ENCODE measurements at regions not wholly inside any gene's neighbourhood (a gene's known extent, or its start where the extent isn't known, plus 50 kb on each side); places are given as distances from the start of the nearest gene placed in this dataset.

DNA sequence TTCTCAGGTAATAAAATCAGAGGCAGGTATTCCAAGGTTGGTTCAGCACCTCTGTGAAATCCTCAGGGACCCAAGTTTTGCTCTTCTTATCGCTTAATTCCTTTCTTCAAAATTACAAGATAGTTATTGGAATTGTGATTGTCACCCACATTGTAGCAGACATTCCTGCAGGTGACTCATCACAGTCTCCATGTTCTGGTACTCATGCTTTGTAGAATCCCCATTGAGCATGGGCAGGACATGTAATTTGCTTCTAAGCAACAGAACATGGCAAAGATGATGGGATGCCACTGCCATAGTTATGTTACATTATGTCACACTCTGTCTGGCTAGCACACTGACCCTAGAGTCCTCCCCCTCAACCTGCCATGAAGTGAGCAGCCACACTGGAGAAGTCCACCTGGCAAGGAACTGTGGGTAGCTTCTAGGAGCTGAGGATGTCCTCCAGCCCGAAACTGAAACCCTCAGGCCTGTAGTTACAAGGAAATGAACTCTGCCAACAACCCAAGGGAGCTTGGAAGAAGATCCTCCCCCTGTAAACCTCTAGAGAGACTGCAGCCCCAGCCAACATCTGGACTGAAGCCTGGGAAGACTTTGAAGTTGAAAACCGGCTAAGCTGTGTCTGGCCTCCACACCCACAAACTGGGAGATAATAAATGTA lies 58.3 kb upstream of the GUCY1A1 start:
- FAIRE-seq (no peak), DNase-seq (ENCODE audit: low read depth in 1 of 2, low spot score in 2 of 2) (no peak)
- Histone ChIP-seq H2BK15ac (ENCODE audit: low read length) (no peak overlapping the region), H3K56ac (replicated peaks; ENCODE audit: insufficient read length, low read depth, low read length) (no peak overlapping the region), H3K23me2 (ENCODE audit: low read depth, low read length) (no peaks in the 10 kb centered on the region), H2AK5ac (ENCODE audit: low read depth, low read length) (no peak overlapping the region), H2BK12ac (ENCODE audit: low read depth, low read length) (no peak overlapping the region), H3K9me3 (ENCODE audit: insufficient read depth in 2 of 2, low read depth in 1 of 2, low read length in 1 of 2) (no peaks in the 10 kb centered on the region), H3K79me2 (ENCODE audit: control insufficient read depth in 1 of 2, insufficient read depth in 2 of 2, low read length in 2 of 2) (no peaks in the 10 kb centered on the region), H3K36me3 (ENCODE audit: control insufficient read depth in 2 of 4, insufficient read depth in 4 of 4, low read length in 3 of 4) (no peaks in the 10 kb centered on the region), H3K4me3 (ENCODE audit: extremely low read depth in 1 of 4, insufficient read depth in 2 of 4, low read depth in 3 of 4, low read length in 4 of 4) (no peak overlapping the region), H3K9ac (replicated peaks in 1 of 4; ENCODE audit: extremely low read depth in 1 of 4, low read depth in 3 of 4, low read length in 3 of 4) (no peak overlapping the region), H3K79me1 (ENCODE audit: low read depth, low read length) (no peaks in the 10 kb centered on the region), H4K5ac (ENCODE audit: insufficient read length, low read depth, low read length) (no peak overlapping the region), H2BK20ac (ENCODE audit: low read length) (no peak overlapping the region), H2BK5ac (ENCODE audit: low read depth, low read length) (no peak overlapping the region), H4K91ac (replicated peaks; ENCODE audit: insufficient read length, low read length) (no peak overlapping the region), H3K27me3 (replicated peaks in 1 of 4; ENCODE audit: control insufficient read depth in 3 of 4, extremely low read depth in 1 of 4, insufficient read depth in 3 of 4, low read length in 3 of 4) (no peaks in the 10 kb centered on the region), H3K14ac (ENCODE audit: insufficient read length) (no peak overlapping the region), H3K4me2 (ENCODE audit: insufficient read depth in 1 of 2, low read depth in 2 of 2, low read length in 2 of 2) (no peak overlapping the region), H4K8ac (ENCODE audit: extremely low read depth, insufficient read depth, low read length) (no peak overlapping the region; the same call in 1 of the 2 replicates), H3K4me1 (replicated peaks in 1 of 4; ENCODE audit: control insufficient read depth in 3 of 4, insufficient read depth in 4 of 4, low read length in 3 of 4) (no peaks in the 10 kb centered on the region), H3K4ac (replicated peaks; ENCODE audit: insufficient read length, low read depth, low read length) (no peak overlapping the region), H4K20me1 (replicated peaks in 1 of 2; ENCODE audit: control insufficient read depth in 1 of 2, insufficient read depth in 2 of 2, low read length in 2 of 2) (no peaks in the 10 kb centered on the region), H2BK120ac (replicated peaks; ENCODE audit: low read depth, low read length) (no peak overlapping the region), H2AFZ (ENCODE audit: low read length) (no peak overlapping the region), H3K23ac (ENCODE audit: insufficient read length) (no peak overlapping the region), H3K27ac (ENCODE audit: low read depth, low read length) (no peak overlapping the region), H3K18ac (ENCODE audit: extremely low read depth, low read length) (no peak overlapping the region)
- ChIA-PET POLR2A (ENCODE audit: partially characterized antibody) (no interaction called here), CTCF (ENCODE audit: partially characterized antibody) (no interaction called here)
- WGBS, 2 experiments (ENCODE audit: extremely low coverage in 1 of 2, insufficient coverage in 1 of 2, insufficient read length in 1 of 2, insufficient replicate concordance in 2 of 2, low coverage in 1 of 2, low lambda C conversion rate in 2 of 2, missing lambda C conversion rate in 1 of 2): 95% methylated on average over 3 of the region's 3 CpGs; no CpG with 5 or more reads in 1 of the 2 experiments
- TF ChIP-seq RFX5 (IDR thresholded peaks at IDR 0.05; ENCODE audit: borderline replicate concordance, low read depth, low read length) (no peak), SP1 (IDR thresholded peaks at IDR 0.05; ENCODE audit: low read depth, low read length) (no peak), HDAC2 (IDR thresholded peaks at IDR 0.05; ENCODE audit: borderline replicate concordance in 1 of 2, low read depth in 2 of 2, low read length in 2 of 2) (no peak), CREB1 (IDR thresholded peaks at IDR 0.05) (no peak), BACH1 (IDR thresholded peaks at IDR 0.05; ENCODE audit: low read length) (no peak), SIX5 (IDR thresholded peaks at IDR 0.05; ENCODE audit: low read depth, low read length) (no peak), SAP30 (IDR thresholded peaks at IDR 0.05; ENCODE audit: insufficient read depth, insufficient replicate concordance, low read length) (no peak), GABPA (IDR thresholded peaks at IDR 0.05; ENCODE audit: borderline replicate concordance, insufficient read depth, low read length) (no peak)
- TF ChIP-seq, protein P1, sequence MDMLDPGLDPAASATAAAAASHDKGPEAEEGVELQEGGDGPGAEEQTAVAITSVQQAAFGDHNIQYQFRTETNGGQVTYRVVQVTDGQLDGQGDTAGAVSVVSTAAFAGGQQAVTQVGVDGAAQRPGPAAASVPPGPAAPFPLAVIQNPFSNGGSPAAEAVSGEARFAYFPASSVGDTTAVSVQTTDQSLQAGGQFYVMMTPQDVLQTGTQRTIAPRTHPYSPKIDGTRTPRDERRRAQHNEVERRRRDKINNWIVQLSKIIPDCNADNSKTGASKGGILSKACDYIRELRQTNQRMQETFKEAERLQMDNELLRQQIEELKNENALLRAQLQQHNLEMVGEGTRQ (IDR thresholded peaks at IDR 0.05; ENCODE audit: low read length): no peak
- TF ChIP-seq, protein P2, sequence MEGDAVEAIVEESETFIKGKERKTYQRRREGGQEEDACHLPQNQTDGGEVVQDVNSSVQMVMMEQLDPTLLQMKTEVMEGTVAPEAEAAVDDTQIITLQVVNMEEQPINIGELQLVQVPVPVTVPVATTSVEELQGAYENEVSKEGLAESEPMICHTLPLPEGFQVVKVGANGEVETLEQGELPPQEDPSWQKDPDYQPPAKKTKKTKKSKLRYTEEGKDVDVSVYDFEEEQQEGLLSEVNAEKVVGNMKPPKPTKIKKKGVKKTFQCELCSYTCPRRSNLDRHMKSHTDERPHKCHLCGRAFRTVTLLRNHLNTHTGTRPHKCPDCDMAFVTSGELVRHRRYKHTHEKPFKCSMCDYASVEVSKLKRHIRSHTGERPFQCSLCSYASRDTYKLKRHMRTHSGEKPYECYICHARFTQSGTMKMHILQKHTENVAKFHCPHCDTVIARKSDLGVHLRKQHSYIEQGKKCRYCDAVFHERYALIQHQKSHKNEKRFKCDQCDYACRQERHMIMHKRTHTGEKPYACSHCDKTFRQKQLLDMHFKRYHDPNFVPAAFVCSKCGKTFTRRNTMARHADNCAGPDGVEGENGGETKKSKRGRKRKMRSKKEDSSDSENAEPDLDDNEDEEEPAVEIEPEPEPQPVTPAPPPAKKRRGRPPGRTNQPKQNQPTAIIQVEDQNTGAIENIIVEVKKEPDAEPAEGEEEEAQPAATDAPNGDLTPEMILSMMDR (IDR thresholded peaks at IDR 0.05; ENCODE audit: control extremely low read depth in 1 of 3, insufficient read depth in 1 of 3, low read depth in 1 of 3, low read length in 3 of 3): no peak

All from H1 (cell line).